Cardiac muscle cell (in vitro differentiated cells and primary cell): ENCODE measurements at regions not wholly inside any gene's neighbourhood (a gene's known extent, or its start where the extent isn't known, plus 50 kb on each side); places are given as distances from the start of the nearest gene placed in this dataset.

Source experiments
- DNase-seq, 2 donors: peaks; one replicate each; pipeline versions ENCODE4 v3.0.0 to v3.0.0-alpha.2; 2010 to 2017; ENCODE audit warnings: low read depth in 1 of 2, low spot score in 1 of 2
- H3K27ac ChIP-seq: fragments of 200-600 bp; sonication (generic); 2 replicates; pipeline ENCODE4 v1.5.1; 2016
- H3K27me3 ChIP-seq: fragments of 200-600 bp; sonication (generic); 2 replicates; pipeline ENCODE4 v1.6.0; 2016; ENCODE audit warnings: control low read depth
- H3K36me3 ChIP-seq: fragments of 200-600 bp; sonication (generic); 2 replicates; pipeline ENCODE4 v1.5.1; 2016; ENCODE audit warnings: control low read depth
- H3K4me1 ChIP-seq: fragments of 200-600 bp; sonication (generic); 2 replicates; pipeline ENCODE4 v1.8.1; 2017; ENCODE audit warnings: low read depth, mild to moderate bottlenecking, mixed run types
- H3K4me3 ChIP-seq: fragments of 200-600 bp; sonication (generic); 2 replicates; pipeline ENCODE4 v1.5.1; 2016; ENCODE audit warnings: mild to moderate bottlenecking
- H3K9me3 ChIP-seq: fragments of 200-600 bp; sonication (generic); 2 replicates; pipeline ENCODE4 v1.5.1; 2017; ENCODE audit warnings: low read depth, mild to moderate bottlenecking, control low read depth
- TF ChIP-seq, protein P1 (sequence below): IDR thresholded peaks from 2 replicates; pipeline ENCODE4 v1.5.1; 2012; ENCODE audit warnings: low read depth, mild to moderate bottlenecking, low read length

DNA sequence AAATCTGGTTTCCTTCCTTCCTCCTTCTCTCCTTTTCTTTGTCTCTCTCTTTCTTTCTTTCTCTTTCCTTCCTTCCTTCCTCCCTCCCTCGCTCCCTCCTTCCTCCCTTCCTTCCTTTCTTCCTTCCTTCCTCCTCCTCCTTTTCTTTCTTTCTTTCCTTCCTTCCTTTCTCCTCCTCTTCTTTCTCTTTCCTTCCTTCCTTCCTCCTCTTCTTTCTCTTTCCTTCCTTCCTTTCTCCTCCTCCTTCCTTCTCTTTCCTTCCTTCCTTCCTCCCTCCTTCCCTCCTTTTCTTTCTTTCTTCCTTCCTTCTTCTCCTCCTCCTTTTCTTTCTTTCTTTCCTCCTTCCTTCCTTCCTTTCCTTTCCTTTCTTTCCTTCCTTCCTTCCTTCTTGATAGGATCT is 61.2 kb downstream of the VIP start:
- no peak for DNase-seq
- Histone ChIP-seq H3K4me1 (no peaks in the 10 kb centered on the region), H3K4me3 (no peak overlapping the region), H3K9me3 (no peaks in the 10 kb centered on the region), H3K27ac (no peak overlapping the region), H3K36me3 (no peaks in the 10 kb centered on the region), H3K27me3 (no peaks in the 10 kb centered on the region)
- TF ChIP-seq, protein P1, sequence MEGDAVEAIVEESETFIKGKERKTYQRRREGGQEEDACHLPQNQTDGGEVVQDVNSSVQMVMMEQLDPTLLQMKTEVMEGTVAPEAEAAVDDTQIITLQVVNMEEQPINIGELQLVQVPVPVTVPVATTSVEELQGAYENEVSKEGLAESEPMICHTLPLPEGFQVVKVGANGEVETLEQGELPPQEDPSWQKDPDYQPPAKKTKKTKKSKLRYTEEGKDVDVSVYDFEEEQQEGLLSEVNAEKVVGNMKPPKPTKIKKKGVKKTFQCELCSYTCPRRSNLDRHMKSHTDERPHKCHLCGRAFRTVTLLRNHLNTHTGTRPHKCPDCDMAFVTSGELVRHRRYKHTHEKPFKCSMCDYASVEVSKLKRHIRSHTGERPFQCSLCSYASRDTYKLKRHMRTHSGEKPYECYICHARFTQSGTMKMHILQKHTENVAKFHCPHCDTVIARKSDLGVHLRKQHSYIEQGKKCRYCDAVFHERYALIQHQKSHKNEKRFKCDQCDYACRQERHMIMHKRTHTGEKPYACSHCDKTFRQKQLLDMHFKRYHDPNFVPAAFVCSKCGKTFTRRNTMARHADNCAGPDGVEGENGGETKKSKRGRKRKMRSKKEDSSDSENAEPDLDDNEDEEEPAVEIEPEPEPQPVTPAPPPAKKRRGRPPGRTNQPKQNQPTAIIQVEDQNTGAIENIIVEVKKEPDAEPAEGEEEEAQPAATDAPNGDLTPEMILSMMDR: no peak

DNA sequence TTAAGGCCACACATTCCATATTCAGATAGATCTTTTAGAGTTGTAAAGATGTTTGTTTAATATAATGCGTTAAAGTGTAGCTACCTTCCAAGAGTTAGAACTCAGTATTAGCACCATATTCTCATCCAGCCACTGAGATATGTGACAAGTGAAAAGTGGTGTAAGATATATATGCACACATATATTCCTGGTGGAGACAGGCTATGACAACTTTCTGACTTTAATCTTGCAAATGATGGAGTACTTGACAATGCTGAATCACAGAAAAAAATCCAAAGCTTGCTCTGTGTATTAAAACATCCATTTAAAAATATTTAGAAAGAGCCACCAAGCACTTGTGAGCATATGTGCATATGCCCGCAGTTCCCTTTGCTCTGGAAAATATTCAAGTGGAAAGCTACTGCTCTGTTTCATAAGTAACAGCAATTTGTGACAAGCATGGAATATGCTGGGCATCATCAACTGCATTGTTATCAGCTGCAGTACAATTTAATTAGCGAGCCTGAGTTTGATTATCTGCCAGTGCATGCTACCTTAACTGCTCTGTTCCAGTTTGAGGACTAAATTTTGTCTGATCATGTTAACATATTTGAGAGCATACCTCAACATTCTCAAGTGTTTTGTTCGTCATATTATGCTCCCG is 64.8 kb downstream of the VIP start:
- no peak overlapping the region for H3K4me3 ChIP-seq
- H3K27ac ChIP-seq: no peak overlapping the region
- H3K9me3 ChIP-seq: no peaks in the 10 kb centered on the region
- DNase-seq: no peak
- H3K4me1 ChIP-seq: no peaks in the 10 kb centered on the region
- H3K36me3 ChIP-seq: no peaks in the 10 kb centered on the region
- no peaks in the 10 kb centered on the region for H3K27me3 ChIP-seq
- TF ChIP-seq, protein P1: no peak

DNA sequence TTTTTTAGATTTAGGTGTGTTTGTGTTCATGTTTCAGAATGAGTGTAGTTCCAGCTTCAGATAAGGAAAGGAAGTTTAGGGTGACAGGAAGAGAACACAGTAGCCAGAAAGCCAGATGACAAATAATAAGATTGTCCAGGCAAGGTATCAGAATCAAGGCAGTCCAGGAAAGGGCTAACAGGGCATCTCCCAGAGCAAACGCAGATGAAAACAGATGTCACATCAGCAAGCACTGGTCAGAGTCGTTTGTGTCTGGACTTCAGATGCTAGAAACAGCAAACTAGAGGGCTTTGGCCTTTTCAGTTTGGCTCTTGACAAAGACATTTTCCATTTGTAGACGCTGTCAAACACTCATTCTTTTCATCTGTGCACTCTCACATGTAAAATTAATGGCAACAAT is 65.5 kb downstream of the VIP start:
- Histone ChIP-seq H3K4me3 (no peak overlapping the region), H3K27ac (no peak overlapping the region), H3K36me3 (no peaks in the 10 kb centered on the region), H3K9me3 (no peaks in the 10 kb centered on the region), H3K4me1 (no peaks in the 10 kb centered on the region), H3K27me3 (no peaks in the 10 kb centered on the region)
- no peak for DNase-seq
- TF ChIP-seq, protein P1: no peak

DNA sequence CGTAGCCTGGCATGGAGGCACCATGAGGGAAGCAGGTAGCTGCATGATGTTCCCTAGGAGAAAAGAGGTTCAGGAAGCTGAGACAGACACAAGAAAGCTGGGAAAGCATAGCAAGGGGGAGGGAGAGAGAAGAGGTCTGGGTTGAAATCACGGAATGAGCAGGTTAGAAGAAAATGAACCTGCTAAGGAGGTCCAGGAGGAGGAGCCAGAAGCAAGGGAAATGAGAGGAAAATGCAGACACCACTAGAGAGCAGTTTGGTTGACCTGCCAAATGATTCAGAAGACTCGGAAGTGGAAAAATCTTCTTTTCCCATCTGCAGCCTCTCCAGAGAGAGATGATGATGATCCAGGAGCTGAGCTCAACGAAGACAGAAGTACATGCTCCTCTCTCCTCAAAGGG is 70.9 kb downstream of the VIP start:
- no peak for DNase-seq

DNA sequence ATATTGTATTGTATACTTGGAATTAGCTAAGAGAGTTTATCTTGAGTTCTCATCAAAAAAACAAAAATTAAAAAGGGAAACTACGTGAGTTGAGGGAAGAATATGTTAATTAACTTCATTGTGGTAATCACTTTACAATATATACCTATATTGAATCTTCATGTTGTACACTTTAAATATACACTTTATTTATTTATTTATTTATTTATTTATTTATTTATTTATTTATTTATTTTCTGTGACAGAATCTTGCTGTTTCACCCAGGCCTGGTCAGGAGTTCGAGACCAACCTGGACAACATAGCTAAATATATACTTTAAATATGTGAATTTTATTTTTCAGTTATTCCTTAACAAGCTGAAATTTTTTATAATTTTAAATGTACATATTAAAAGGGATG is 74.1 kb downstream of the VIP start:
- TF ChIP-seq, protein P1: no peak
- no peak for DNase-seq

More for the DNA sequence above, 70.9 kb downstream of the VIP start:
- Histone ChIP-seq H3K36me3 (no peaks in the 10 kb centered on the region), H3K27me3 (no peaks in the 10 kb centered on the region), H3K9me3 (no peaks in the 10 kb centered on the region), H3K4me3 (no peak overlapping the region), H3K4me1 (no peaks in the 10 kb centered on the region), H3K27ac (no peak overlapping the region)
- TF ChIP-seq, protein P1: no peak

More for the DNA sequence above, 74.1 kb downstream of the VIP start:
- H3K27me3 ChIP-seq: no peaks in the 10 kb centered on the region
- H3K36me3 ChIP-seq: no peaks in the 10 kb centered on the region
- H3K9me3 ChIP-seq: no peaks in the 10 kb centered on the region
- H3K4me3 ChIP-seq: no peak overlapping the region
- H3K4me1 ChIP-seq: no peaks in the 10 kb centered on the region
- no peak overlapping the region for H3K27ac ChIP-seq
